HG03103 (cell line): ENCODE measurements at regions not wholly inside any gene's neighbourhood (a gene's known extent, or its start where the extent isn't known, plus 50 kb on each side); places are given as distances from the start of the nearest gene placed in this dataset.

Experiments used
- ATAC-seq: cut with Tn5 transposase; IDR thresholded peaks from one replicate; pipeline ENCODE4 v1.9.1; 2021; ENCODE audit warnings: low read depth; ENCODE audit not compliant: unreplicated experiment

- no peak for ATAC-seq
These were observed 264.9 kb downstream of the UQCRFS1 start for GRCh38 chr19:28948026-28948425.

GRCh38 chr19:28943651-28944050 lies 269.3 kb downstream of the UQCRFS1 start:
- ATAC-seq = no peak

GRCh38 chr19:28941833-28942232 lies 271.1 kb downstream of the UQCRFS1 start:
- ATAC-seq = no peak

GRCh38 chr19:28940751-28941500 lies 272.0 kb downstream of the UQCRFS1 start:
- no peak for ATAC-seq

- ATAC-seq = no peak
These were observed 273.7 kb downstream of the UQCRFS1 start for GRCh38 chr19:28939236-28939635.

- ATAC-seq = no peak
These were observed 276.9 kb downstream of the UQCRFS1 start for GRCh38 chr19:28936001-28936400.

- no peak for ATAC-seq
These were observed 278.3 kb downstream of the UQCRFS1 start for GRCh38 chr19:28934631-28935030.

GRCh38 chr19:28933039-28933438 lies 279.9 kb downstream of the UQCRFS1 start:
- no peak for ATAC-seq

GRCh38 chr19:28932446-28932845 lies 280.5 kb downstream of the UQCRFS1 start:
- no peak for ATAC-seq

GRCh38 chr19:28929006-28929405 lies 283.9 kb downstream of the UQCRFS1 start:
- no peak for ATAC-seq

GRCh38 chr19:28927456-28927855 lies 285.5 kb downstream of the UQCRFS1 start:
- no peak for ATAC-seq

GRCh38 chr19:28920269-28921066 lies 292.5 kb downstream of the UQCRFS1 start:
- no peak for ATAC-seq

GRCh38 chr19:28917621-28918020 lies 295.3 kb downstream of the UQCRFS1 start:
- ATAC-seq = no peak

- ATAC-seq = no peak
These were observed 297.1 kb downstream of the UQCRFS1 start for GRCh38 chr19:28915737-28916460.

GRCh38 chr19:28915202-28915601 lies 297.7 kb downstream of the UQCRFS1 start:
- ATAC-seq = no peak

GRCh38 chr19:28914173-28914572 lies 298.8 kb downstream of the UQCRFS1 start:
- ATAC-seq = no peak

- ATAC-seq = no peak
These were observed 299.3 kb downstream of the UQCRFS1 start for GRCh38 chr19:28913626-28914025.

- no peak for ATAC-seq
These were observed 304.0 kb downstream of the UQCRFS1 start for GRCh38 chr19:28908941-28909340.

GRCh38 chr19:28907534-28907933 lies 305.4 kb downstream of the UQCRFS1 start:
- ATAC-seq = no peak

- ATAC-seq = no peak
These were observed 307.0 kb downstream of the UQCRFS1 start for GRCh38 chr19:28905996-28906395.

- ATAC-seq = no peak
These were observed 313.2 kb downstream of the UQCRFS1 start for GRCh38 chr19:28899703-28900102.
